K562 (cell line): ENCODE measurements at regions not wholly inside any gene's neighbourhood (a gene's known extent, or its start where the extent isn't known, plus 50 kb on each side); places are given as distances from the start of the nearest gene placed in this dataset.

Experiments used
- CBX3 ChIP-seq, 2 experiments: IDR thresholded peaks; 1 replicate in 1 of 2; 2 replicates in 1 of 2; pipeline ENCODE4 v1.6.1; 2012; ENCODE audit warnings: inconsistent platforms in 2 of 2, low read length in 2 of 2, borderline replicate concordance in 1 of 2, control low read depth in 1 of 2
- COPS2 ChIP-seq: fragments of 450-650 bp; conservative IDR thresholded peaks from 2 replicates; pipeline ENCODE4 v1.6.1; 2016; ENCODE audit warnings: mild to moderate bottlenecking, moderate library complexity
- CREB1 ChIP-seq, 2 experiments: sonication (generic) in 1 of 2; formaldehyde crosslinking in 1 of 2; IDR thresholded peaks; 2 replicates each; pipeline versions ENCODE4 v1.6.1 to v1.8.0; 2012 to 2022; ENCODE audit warnings: inconsistent platforms in 1 of 2, mild to moderate bottlenecking in 1 of 2, missing genetic modification reagents in 1 of 2, moderate library complexity in 1 of 2
- EGR1 ChIP-seq: fragments of 450-650 bp; conservative IDR thresholded peaks from 2 replicates; pipeline ENCODE4 v1.6.1; 2017; ENCODE audit warnings: mild to moderate bottlenecking
- HIVEP1 ChIP-seq: fragments of 250-450 bp; sonication (Bioruptor Pico); IDR thresholded peaks from 2 replicates; pipeline ENCODE4 v1.4.0; 2020; ENCODE audit warnings: mild to moderate bottlenecking
- MXI1 ChIP-seq: IDR thresholded peaks from 2 replicates; pipeline ENCODE4 v1.6.1; 2011; ENCODE audit warnings: low read depth, mild to moderate bottlenecking, improper control_type of control experiment, low read length
- MYNN ChIP-seq, 2 experiments: sonication (generic); formaldehyde crosslinking in 1 of 2; IDR thresholded peaks; 2 replicates each; pipeline versions ENCODE4 v1.5.0 to v1.6.1; 2016 to 2020; ENCODE audit warnings: antibody characterized with exemption in 1 of 2, missing genetic modification reagents in 1 of 2
- NFYB ChIP-seq: IDR thresholded peaks from 2 replicates; pipeline ENCODE4 v1.6.1; 2011; ENCODE audit warnings: mild to moderate bottlenecking, moderate library complexity; ENCODE audit not compliant: insufficient read length; ENCODE audit errors: extremely low read depth
- POLR3A ChIP-seq: IDR thresholded peaks from 2 replicates; pipeline ENCODE4 v1.6.1; 2011; ENCODE audit warnings: borderline replicate concordance, mild to moderate bottlenecking, moderate library complexity; ENCODE audit not compliant: insufficient read length, insufficient read depth; ENCODE audit errors: extremely low read depth
- ZNF274 ChIP-seq: IDR thresholded peaks from 2 replicates; pipeline ENCODE4 v1.6.1; 2011; ENCODE audit warnings: low read depth, mild to moderate bottlenecking, low read length, moderate library complexity, borderline replicate concordance
- ZNF324 ChIP-seq: fragments of 250-450 bp; sonication (Bioruptor Pico); IDR thresholded peaks from 2 replicates; pipeline ENCODE4 v1.4.0; 2020; ENCODE audit warnings: mild to moderate bottlenecking
- ZNF431 ChIP-seq: sonication (generic); formaldehyde crosslinking; IDR thresholded peaks from 2 replicates; pipeline ENCODE4 v1.8.0; 2022; ENCODE audit warnings: mild to moderate bottlenecking, missing genetic modification reagents
- TF ChIP-seq, protein P1 (sequence below): fragments of 450-650 bp; formaldehyde crosslinking; IDR thresholded peaks from 2 replicates; pipeline ENCODE4 v1.4.0; 2020; ENCODE audit warnings: mild to moderate bottlenecking, moderate library complexity
- TF ChIP-seq, protein P2 (sequence below): sonication (generic); formaldehyde crosslinking; IDR thresholded peaks from 2 replicates; pipeline ENCODE4 v1.8.0; 2023; ENCODE audit warnings: mild to moderate bottlenecking, missing genetic modification reagents

DNA sequence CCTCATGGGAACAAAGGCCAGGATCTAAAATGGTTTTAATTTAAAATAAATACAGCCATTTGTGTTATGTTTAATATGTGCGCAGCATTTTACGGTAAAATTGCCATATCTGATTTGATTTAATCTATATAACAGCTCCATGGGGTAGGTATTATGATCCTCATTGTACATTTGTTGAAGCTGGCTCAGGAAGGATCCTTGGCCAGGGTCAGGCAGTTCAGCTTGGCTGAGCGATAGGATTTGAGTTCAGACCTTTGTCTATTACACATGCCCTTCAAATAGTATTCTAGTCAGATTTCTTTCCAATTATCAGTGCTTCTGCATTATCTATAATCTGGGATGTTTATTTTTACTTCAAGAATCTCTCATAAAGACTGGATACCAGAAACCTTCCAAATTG is 950.4 kb upstream of the EEF2KMT start:
- TF ChIP-seq, protein P1, sequence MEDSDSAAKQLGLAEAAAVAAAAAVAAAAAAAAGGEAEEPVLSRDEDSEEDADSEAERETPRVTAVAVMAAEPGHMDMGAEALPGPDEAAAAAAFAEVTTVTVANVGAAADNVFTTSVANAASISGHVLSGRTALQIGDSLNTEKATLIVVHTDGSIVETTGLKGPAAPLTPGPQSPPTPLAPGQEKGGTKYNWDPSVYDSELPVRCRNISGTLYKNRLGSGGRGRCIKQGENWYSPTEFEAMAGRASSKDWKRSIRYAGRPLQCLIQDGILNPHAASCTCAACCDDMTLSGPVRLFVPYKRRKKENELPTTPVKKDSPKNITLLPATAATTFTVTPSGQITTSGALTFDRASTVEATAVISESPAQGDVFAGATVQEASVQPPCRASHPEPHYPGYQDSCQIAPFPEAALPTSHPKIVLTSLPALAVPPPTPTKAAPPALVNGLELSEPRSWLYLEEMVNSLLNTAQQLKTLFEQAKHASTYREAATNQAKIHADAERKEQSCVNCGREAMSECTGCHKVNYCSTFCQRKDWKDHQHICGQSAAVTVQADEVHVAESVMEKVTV (CRISPR knock-in tag), result no peak
- TF ChIP-seq POLR3A, result no peak
- no peak for TF ChIP-seq HIVEP1 (CRISPR knock-in tag)
- TF ChIP-seq CBX3 (IDR thresholded peaks at IDR 0.05; ENCODE audit: borderline replicate concordance in 1 of 2, low read length in 2 of 2), result no peak
- TF ChIP-seq NFYB, result no peak
- no peak for TF ChIP-seq ZNF274
- TF ChIP-seq CREB1 (IDR thresholded peaks at IDR 0.05), result no peak
- TF ChIP-seq CREB1 (CRISPR knock-in tag; IDR thresholded peaks at IDR 0.05), result no peak
- TF ChIP-seq ZNF324 (CRISPR knock-in tag), result no peak
- no peak for TF ChIP-seq MXI1
- no peak for TF ChIP-seq ZNF431 (CRISPR knock-in tag)
- TF ChIP-seq, protein P2, sequence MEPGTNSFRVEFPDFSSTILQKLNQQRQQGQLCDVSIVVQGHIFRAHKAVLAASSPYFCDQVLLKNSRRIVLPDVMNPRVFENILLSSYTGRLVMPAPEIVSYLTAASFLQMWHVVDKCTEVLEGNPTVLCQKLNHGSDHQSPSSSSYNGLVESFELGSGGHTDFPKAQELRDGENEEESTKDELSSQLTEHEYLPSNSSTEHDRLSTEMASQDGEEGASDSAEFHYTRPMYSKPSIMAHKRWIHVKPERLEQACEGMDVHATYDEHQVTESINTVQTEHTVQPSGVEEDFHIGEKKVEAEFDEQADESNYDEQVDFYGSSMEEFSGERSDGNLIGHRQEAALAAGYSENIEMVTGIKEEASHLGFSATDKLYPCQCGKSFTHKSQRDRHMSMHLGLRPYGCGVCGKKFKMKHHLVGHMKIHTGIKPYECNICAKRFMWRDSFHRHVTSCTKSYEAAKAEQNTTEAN (CRISPR knock-in tag), result no peak
- TF ChIP-seq EGR1, result no peak
- TF ChIP-seq MYNN (IDR thresholded peaks at IDR 0.05), result no peak
- no peak for TF ChIP-seq MYNN (CRISPR knock-in tag; IDR thresholded peaks at IDR 0.05)
- no peak for TF ChIP-seq COPS2
